GM13977 (cell line): ENCODE measurements at regions not wholly inside any gene's neighbourhood (a gene's known extent, or its start where the extent isn't known, plus 50 kb on each side); places are given as distances from the start of the nearest gene placed in this dataset.
"Not testable (repeated sequence)": the region's sequence is repeated elsewhere in the genome, so short reads cannot be mapped to it uniquely, and the experiment has no call there.

Source experiments
- DNase-seq: peaks from one replicate; pipeline ENCODE4 v3.0.0; 2012; ENCODE audit warnings: low spot score
- CTCF ChIP-seq: IDR thresholded peaks from 2 replicates; pipeline ENCODE4 v1.5.1; 2012; ENCODE audit warnings: mild to moderate bottlenecking, control low read depth; ENCODE audit not compliant: insufficient read depth; ENCODE audit errors: extremely low read depth, missing control alignments
- in situ Hi-C: fragments of 300-500 bp; cut with MboI; formaldehyde crosslinking; loops from one replicate; pipeline ENCODE4 v1.12.0; 2022; ENCODE audit warnings: low sequenced_read_pairs, low pct_unique_long_range_greater_than_20kb, mixed read lengths, inconsistent platforms; ENCODE audit not compliant: unreplicated experiment

- DNase-seq, in situ Hi-C loops: not testable (repeated sequence)
Observed at GRCh38 chr2:187610450-187610849, 56.2 kb upstream of the TFPI start.

DNA sequence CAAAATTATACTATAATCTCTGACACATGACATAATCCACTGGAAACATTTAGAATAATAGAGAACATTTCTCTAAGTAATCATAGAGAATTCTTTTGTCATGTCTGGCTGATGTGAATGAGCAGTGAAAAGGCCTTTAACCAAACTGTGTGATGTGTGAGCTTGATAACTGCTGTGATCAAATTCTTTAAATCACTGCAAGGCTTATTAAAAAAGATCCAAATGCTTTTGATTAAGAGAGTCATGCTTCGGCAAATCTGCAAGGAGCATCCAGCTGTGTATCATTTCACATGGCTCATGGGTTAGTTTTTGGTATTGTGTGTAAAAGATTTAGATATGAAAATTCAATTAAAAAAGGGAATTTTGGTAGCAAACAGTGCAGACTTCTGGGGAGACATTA lies 58.6 kb upstream of the TFPI start:
- TF ChIP-seq CTCF = no peak
- DNase-seq = no peak
- in situ Hi-C loops = no loop called here

DNA sequence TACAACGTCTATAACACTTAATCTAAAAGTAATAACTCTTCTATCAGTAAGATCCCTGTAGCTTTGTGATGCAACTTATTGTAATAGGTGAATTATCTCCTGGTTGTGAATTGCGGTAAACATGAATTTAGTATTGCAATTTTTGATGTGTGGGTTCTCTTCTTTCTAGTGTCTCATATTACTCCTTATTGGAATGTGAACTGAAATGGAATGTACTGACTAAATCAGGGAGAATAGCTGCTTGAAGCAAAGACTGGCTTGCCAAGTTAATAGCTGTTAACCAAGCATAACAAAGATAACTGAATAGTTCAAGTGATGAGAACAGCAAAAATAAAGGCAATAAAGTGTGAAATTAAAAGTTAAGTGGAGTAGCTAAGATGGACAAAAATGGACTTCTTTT lies 60.5 kb upstream of the TFPI start:
- DNase-seq = no peak
- in situ Hi-C loops = no loop called here
- no peak for TF ChIP-seq CTCF

DNA sequence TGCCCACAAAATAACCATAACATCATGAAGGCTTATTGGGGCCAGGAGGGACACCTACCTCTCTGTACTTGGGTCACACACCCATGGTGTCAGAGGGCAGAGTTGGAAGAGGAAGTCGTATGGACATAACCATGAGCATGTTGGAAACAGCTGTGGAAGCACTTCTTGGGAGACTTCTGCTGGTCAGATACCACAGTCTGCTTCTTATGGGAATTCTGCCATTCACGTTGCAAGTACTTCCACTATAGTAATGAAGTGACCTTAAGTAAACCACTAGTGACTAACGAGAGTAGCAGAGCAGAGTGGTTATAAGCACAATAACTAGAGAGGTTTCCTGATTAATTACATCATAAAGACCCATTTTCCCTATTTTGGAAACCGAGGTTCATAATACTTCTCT lies 61.1 kb upstream of the TFPI start:
- in situ Hi-C loops = no loop called here
- no peak for TF ChIP-seq CTCF
- no peak for DNase-seq

- TF ChIP-seq CTCF = no peak
- in situ Hi-C loops = no loop called here
- DNase-seq = no peak
Observed at GRCh38 chr2:187615902-187616301, 61.7 kb upstream of the TFPI start.

DNA sequence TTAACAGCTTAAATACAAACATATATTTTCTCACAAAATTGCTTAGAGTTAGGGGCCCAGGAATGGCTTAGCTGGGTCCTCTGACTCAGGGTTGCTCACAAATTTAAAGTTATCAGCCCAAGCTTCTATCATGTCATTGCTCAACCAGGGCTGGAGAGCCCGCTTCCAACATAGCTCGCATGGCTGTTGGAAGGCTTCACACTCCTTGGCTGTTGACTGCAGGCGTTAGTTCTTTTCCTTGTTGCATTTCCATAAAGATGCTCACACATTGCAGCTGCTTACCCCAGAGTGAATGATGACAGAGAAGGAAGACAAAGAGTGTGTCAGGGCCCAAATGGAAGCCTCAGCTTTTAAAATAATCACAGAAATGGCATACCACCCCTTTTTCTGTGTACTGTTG lies 62.9 kb upstream of the TFPI start:
- no peak for TF ChIP-seq CTCF
- in situ Hi-C loops = no loop called here
- DNase-seq = no peak

DNA sequence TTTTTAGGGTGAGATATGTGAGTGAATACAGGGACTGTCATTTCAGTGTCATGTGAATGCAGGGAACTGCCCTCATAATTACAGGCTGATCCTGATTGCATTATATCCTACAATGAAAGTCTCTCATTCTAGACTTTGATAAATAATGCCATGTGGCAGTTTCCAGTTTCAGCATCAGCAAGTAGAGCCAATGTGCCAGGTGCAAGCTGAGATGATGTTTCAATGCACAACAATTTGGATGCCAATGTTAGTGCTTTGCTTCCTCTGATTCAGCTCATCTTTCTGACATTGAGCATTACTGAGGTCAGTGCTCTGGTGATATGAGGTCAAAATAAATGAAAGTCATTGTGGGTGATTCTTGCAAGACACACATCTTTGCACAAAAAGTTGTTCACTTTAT lies 63.7 kb upstream of the TFPI start:
- no peak for TF ChIP-seq CTCF
- in situ Hi-C loops = no loop called here
- no peak for DNase-seq
